ENCODE measurements at regions not wholly inside any gene's neighbourhood (a gene's known extent, or its start where the extent isn't known, plus 50 kb on each side); places are given as distances from the start of the nearest gene placed in this dataset.
"Not testable (repeated sequence)": the region's sequence is repeated elsewhere in the genome, so short reads cannot be mapped to it uniquely, and the experiment has no call there.

GRCh38 chr1:193388165-193388564 is 201.8 kb upstream of the B3GALT2 start:
- no peak overlapping the region for H3K4me3 ChIP-seq (ENCODE audit: low read depth, low read length)

GRCh38 chr1:193387406-193387805 is 201.0 kb upstream of the B3GALT2 start:
- H3K4me2 ChIP-seq (ENCODE audit: low read length): no peak overlapping the region
- no peak overlapping the region for H3K14ac ChIP-seq (ENCODE audit: low read length)
- H3K36me3 ChIP-seq (ENCODE audit: control insufficient read depth in 1 of 2, insufficient read depth in 2 of 2, low read length in 2 of 2): no peaks in the 10 kb centered on the region
- no peak for DNase-seq
- H3K79me1 ChIP-seq (ENCODE audit: low read length): no peaks in the 10 kb centered on the region
- no peaks in the 10 kb centered on the region for H3K79me2 ChIP-seq (ENCODE audit: control insufficient read depth, insufficient read depth, low read length, poor library complexity)
- no peak overlapping the region for H4K8ac ChIP-seq (ENCODE audit: low read depth, low read length)
- H4K91ac ChIP-seq (ENCODE audit: low read depth, low read length): no peak overlapping the region
- H3K9me3 ChIP-seq (ENCODE audit: insufficient read depth, low read depth, low read length): peaks cover 2% of the 10 kb centered on the region
- no peak overlapping the region for H3K18ac ChIP-seq (ENCODE audit: low read length)
- H3K9ac ChIP-seq (ENCODE audit: low read length): no peak overlapping the region
- H2BK12ac ChIP-seq (ENCODE audit: low read length): no peak overlapping the region
- no peaks in the 10 kb centered on the region for H3K27me3 ChIP-seq (ENCODE audit: insufficient read depth, low read length)
- no peak overlapping the region for H3K23ac ChIP-seq (ENCODE audit: low read length)
- H2AK5ac ChIP-seq (ENCODE audit: low read length): no peak overlapping the region
- no peak overlapping the region for H3K4ac ChIP-seq (ENCODE audit: low read depth, low read length)
- no peak overlapping the region for H2BK5ac ChIP-seq (ENCODE audit: low read depth, low read length, poor library complexity)
- no peak overlapping the region for H3K27ac ChIP-seq (ENCODE audit: low read depth, low read length)
- no peak overlapping the region for H4K12ac ChIP-seq (ENCODE audit: low read depth, low read length)
- no peak overlapping the region for H3K4me3 ChIP-seq (ENCODE audit: low read depth, low read length)
- no peaks in the 10 kb centered on the region for H3K4me1 ChIP-seq (ENCODE audit: control insufficient read depth in 1 of 2, insufficient read depth in 2 of 2, low read length in 2 of 2)
- no peak overlapping the region for H2AFZ ChIP-seq (ENCODE audit: insufficient read depth, low read length, poor library complexity)
- H2BK120ac ChIP-seq (ENCODE audit: insufficient read depth, low read length, poor library complexity): no peak overlapping the region

More at GRCh38 chr1:193388165-193388564, 201.8 kb upstream of the B3GALT2 start:
- Histone ChIP-seq H3K18ac (ENCODE audit: low read length) (no peak overlapping the region), H3K4me1 (ENCODE audit: control insufficient read depth in 1 of 2, insufficient read depth in 2 of 2, low read length in 2 of 2) (no peaks in the 10 kb centered on the region), H3K79me1 (ENCODE audit: low read length) (no peaks in the 10 kb centered on the region), H3K4ac (ENCODE audit: low read depth, low read length) (no peak overlapping the region), H3K36me3 (ENCODE audit: control insufficient read depth in 1 of 2, insufficient read depth in 2 of 2, low read length in 2 of 2) (no peaks in the 10 kb centered on the region), H4K91ac (ENCODE audit: low read depth, low read length) (no peak overlapping the region), H2AFZ (ENCODE audit: insufficient read depth, low read length, poor library complexity) (no peak overlapping the region), H3K23ac (ENCODE audit: low read length) (no peak overlapping the region), H2BK5ac (ENCODE audit: low read depth, low read length, poor library complexity) (no peak overlapping the region), H3K9me3 (ENCODE audit: insufficient read depth, low read depth, low read length) (peaks cover 2% of the 10 kb centered on the region), H3K27ac (ENCODE audit: low read depth, low read length) (no peak overlapping the region), H3K14ac (ENCODE audit: low read length) (no peak overlapping the region), H3K9ac (ENCODE audit: low read length) (no peak overlapping the region), H2BK120ac (ENCODE audit: insufficient read depth, low read length, poor library complexity) (no peak overlapping the region), H3K4me2 (ENCODE audit: low read length) (no peak overlapping the region), H2AK5ac (ENCODE audit: low read length) (no peak overlapping the region), H2BK12ac (ENCODE audit: low read length) (no peak overlapping the region), H4K12ac (ENCODE audit: low read depth, low read length) (no peak overlapping the region), H3K27me3 (ENCODE audit: insufficient read depth, low read length) (no peaks in the 10 kb centered on the region), H3K79me2 (ENCODE audit: control insufficient read depth, insufficient read depth, low read length, poor library complexity) (no peaks in the 10 kb centered on the region), H4K8ac (ENCODE audit: low read depth, low read length) (no peak overlapping the region)
- no peak for DNase-seq
- WGBS (ENCODE audit: extremely low coverage, insufficient coverage, insufficient read length): no CpG with 5 or more reads among the region's 4 CpGs

GRCh38 chr1:193378451-193378850 is 192.0 kb upstream of the B3GALT2 start:
- not testable (repeated sequence) for H3K9me3 ChIP-seq (ENCODE audit: insufficient read depth, low read depth, low read length); H2AK5ac ChIP-seq (ENCODE audit: low read length); H3K9ac ChIP-seq (ENCODE audit: low read length); H4K12ac ChIP-seq (ENCODE audit: low read depth, low read length); H3K36me3 ChIP-seq (ENCODE audit: control insufficient read depth in 1 of 2, insufficient read depth in 2 of 2, low read length in 2 of 2); H3K4me2 ChIP-seq (ENCODE audit: low read length); H4K91ac ChIP-seq (ENCODE audit: low read depth, low read length); H3K4ac ChIP-seq (ENCODE audit: low read depth, low read length); H2BK12ac ChIP-seq (ENCODE audit: low read length); H3K27ac ChIP-seq (ENCODE audit: low read depth, low read length); H2BK120ac ChIP-seq (ENCODE audit: insufficient read depth, low read length, poor library complexity); H3K79me2 ChIP-seq (ENCODE audit: control insufficient read depth, insufficient read depth, low read length, poor library complexity); H3K14ac ChIP-seq (ENCODE audit: low read length); H2AFZ ChIP-seq (ENCODE audit: insufficient read depth, low read length, poor library complexity); H3K79me1 ChIP-seq (ENCODE audit: low read length); H4K8ac ChIP-seq (ENCODE audit: low read depth, low read length); H3K23ac ChIP-seq (ENCODE audit: low read length); DNase-seq; H3K4me3 ChIP-seq (ENCODE audit: low read depth, low read length); H2BK5ac ChIP-seq (ENCODE audit: low read depth, low read length, poor library complexity); H3K27me3 ChIP-seq (ENCODE audit: insufficient read depth, low read length); H3K18ac ChIP-seq (ENCODE audit: low read length); H3K4me1 ChIP-seq (ENCODE audit: control insufficient read depth in 1 of 2, insufficient read depth in 2 of 2, low read length in 2 of 2)
- no CpG with 5 or more reads among the region's 2 CpGs for WGBS (ENCODE audit: extremely low coverage, insufficient coverage, insufficient read length)

GRCh38 chr1:193377472-193377871 is 191.1 kb upstream of the B3GALT2 start:
- H2BK120ac ChIP-seq (ENCODE audit: insufficient read depth, low read length, poor library complexity): no peak overlapping the region
- H4K8ac ChIP-seq (ENCODE audit: low read depth, low read length): no peak overlapping the region
- H2BK5ac ChIP-seq (ENCODE audit: low read depth, low read length, poor library complexity): no peak overlapping the region
- H3K23ac ChIP-seq (ENCODE audit: low read length): no peak overlapping the region
- whole genome bisulfite sequencing (ENCODE audit: extremely low coverage, insufficient coverage, insufficient read length): no CpG with 5 or more reads among the region's 2 CpGs
- H3K27ac ChIP-seq (ENCODE audit: low read depth, low read length): no peak overlapping the region
- no peak overlapping the region for H3K4me2 ChIP-seq (ENCODE audit: low read length)
- H3K79me2 ChIP-seq (ENCODE audit: control insufficient read depth, insufficient read depth, low read length, poor library complexity): no peaks in the 10 kb centered on the region
- H2AK5ac ChIP-seq (ENCODE audit: low read length): no peak overlapping the region
- H3K9me3 ChIP-seq (ENCODE audit: insufficient read depth, low read depth, low read length): peaks cover 2% of the 10 kb centered on the region
- H2BK12ac ChIP-seq (ENCODE audit: low read length): no peak overlapping the region
- H3K36me3 ChIP-seq (ENCODE audit: control insufficient read depth in 1 of 2, insufficient read depth in 2 of 2, low read length in 2 of 2): no peaks in the 10 kb centered on the region
- H2AFZ ChIP-seq (ENCODE audit: insufficient read depth, low read length, poor library complexity): no peak overlapping the region
- DNase-seq: no peak
- no peaks in the 10 kb centered on the region for H3K79me1 ChIP-seq (ENCODE audit: low read length)
- no peak overlapping the region for H3K4ac ChIP-seq (ENCODE audit: low read depth, low read length)
- no peak overlapping the region for H4K91ac ChIP-seq (ENCODE audit: low read depth, low read length)
- H3K9ac ChIP-seq (ENCODE audit: low read length): no peak overlapping the region
- no peaks in the 10 kb centered on the region for H3K27me3 ChIP-seq (ENCODE audit: insufficient read depth, low read length)
- no peaks in the 10 kb centered on the region for H3K4me1 ChIP-seq (ENCODE audit: control insufficient read depth in 1 of 2, insufficient read depth in 2 of 2, low read length in 2 of 2)
- no peak overlapping the region for H3K14ac ChIP-seq (ENCODE audit: low read length)
- H3K18ac ChIP-seq (ENCODE audit: low read length): no peak overlapping the region
- no peak overlapping the region for H4K12ac ChIP-seq (ENCODE audit: low read depth, low read length)
- H3K4me3 ChIP-seq (ENCODE audit: low read depth, low read length): no peak overlapping the region
